Ascending aorta (tissue), 2 donors: ENCODE measurements at regions not wholly inside any gene's neighbourhood (a gene's known extent, or its start where the extent isn't known, plus 50 kb on each side); places are given as distances from the start of the nearest gene placed in this dataset.

Experiments
- DNase-seq, 2 donors: peaks; one replicate each; pipeline ENCODE4 v3.0.0-alpha.2; 2019; ENCODE audit warnings: low spot score in 2 of 2
- H3K27ac ChIP-seq, 2 donors: fragments of 200-600 bp; sonication (generic); one replicate each; pipeline ENCODE4 v1.5.1; 2016 to 2017; ENCODE audit warnings: mild to moderate bottlenecking in 1 of 2
- H3K27me3 ChIP-seq: fragments of 200-600 bp; sonication (generic); one replicate; pipeline ENCODE4 v1.5.1; 2017
- H3K36me3 ChIP-seq, 2 donors: fragments of 200-600 bp; sonication (generic); one replicate each; pipeline ENCODE4 v1.5.1; 2016
- H3K4me1 ChIP-seq, 2 donors: fragments of 200-600 bp; sonication (generic); one replicate each; pipeline ENCODE4 v1.5.1; 2016 to 2017; ENCODE audit warnings: mild to moderate bottlenecking in 1 of 2
- H3K4me3 ChIP-seq, 2 donors: fragments of 200-600 bp; sonication (generic); one replicate each; pipeline ENCODE4 v1.5.1; 2016 to 2017; ENCODE audit warnings: mild to moderate bottlenecking in 1 of 2
- H3K9me3 ChIP-seq, 2 donors: fragments of 200-600 bp; sonication (generic); one replicate each; pipeline ENCODE4 v1.5.1; 2016
- CTCF ChIP-seq, 3 experiments: fragments of 200-600 bp in 2 of 3; fragments of 450-650 bp in 1 of 3; sonication (generic) in 2 of 3; IDR thresholded peaks; one replicate each; pipeline ENCODE4 v1.5.1; 2016 to 2019; ENCODE audit warnings: antibody characterized with exemption in 3 of 3, mild to moderate bottlenecking in 1 of 3, moderate library complexity in 1 of 3
- intact Hi-C: fragments of 100-400 bp; cut with DNase I; formaldehyde crosslinking; loops from one replicate; pipeline ENCODE4 v1.15.1; 2023

- intact Hi-C loops, result no loop called here
- DNase-seq, result no peak
- Histone ChIP-seq H3K27me3 (no peaks in the 10 kb centered on the region), H3K9me3 (no peaks in the 10 kb centered on the region), H3K4me3 (no peak overlapping the region), H3K4me1 (no peaks in the 10 kb centered on the region), H3K27ac (no peak overlapping the region), H3K36me3 (no peaks in the 10 kb centered on the region)
- TF ChIP-seq CTCF (IDR thresholded peaks at IDR 0.05), result no peak
These were observed 83.3 kb upstream of the DUSP22 start for GRCh38 chr6:208938-209337.

GRCh38 chr6:209432-210103, 82.7 kb upstream of the DUSP22 start:
- H3K27me3 ChIP-seq, result no peaks in the 10 kb centered on the region
- H3K27ac ChIP-seq, result no peak overlapping the region
- no peaks in the 10 kb centered on the region for H3K4me1 ChIP-seq
- intact Hi-C loops, result no loop called here
- no peaks in the 10 kb centered on the region for H3K36me3 ChIP-seq
- no peak for TF ChIP-seq CTCF (IDR thresholded peaks at IDR 0.05)
- no peaks in the 10 kb centered on the region for H3K9me3 ChIP-seq
- DNase-seq, result no peak
- H3K4me3 ChIP-seq, result no peak overlapping the region

- Histone ChIP-seq H3K27me3 (no peaks in the 10 kb centered on the region), H3K4me3 (no peak overlapping the region), H3K9me3 (no peaks in the 10 kb centered on the region), H3K36me3 (no peaks in the 10 kb centered on the region), H3K27ac (no peak overlapping the region), H3K4me1 (no peaks in the 10 kb centered on the region)
- no peak for TF ChIP-seq CTCF (IDR thresholded peaks at IDR 0.05)
- DNase-seq, result no peak
- intact Hi-C loops, result no loop called here
These were observed 82.2 kb upstream of the DUSP22 start for GRCh38 chr6:210104-210456.

GRCh38 chr6:210778-211374, 81.4 kb upstream of the DUSP22 start:
- Histone ChIP-seq H3K4me1 (no peaks in the 10 kb centered on the region), H3K36me3 (no peaks in the 10 kb centered on the region), H3K4me3 (no peak overlapping the region), H3K9me3 (no peaks in the 10 kb centered on the region), H3K27ac (no peak overlapping the region), H3K27me3 (no peaks in the 10 kb centered on the region)
- intact Hi-C loops, result no loop called here
- DNase-seq, result no peak
- no peak for TF ChIP-seq CTCF (IDR thresholded peaks at IDR 0.05)

- Histone ChIP-seq H3K27ac (no peak overlapping the region), H3K36me3 (no peaks in the 10 kb centered on the region), H3K9me3 (no peaks in the 10 kb centered on the region), H3K4me3 (no peak overlapping the region), H3K27me3 (no peaks in the 10 kb centered on the region), H3K4me1 (no peaks in the 10 kb centered on the region)
- DNase-seq, result no peak
- no peak for TF ChIP-seq CTCF (IDR thresholded peaks at IDR 0.05)
- intact Hi-C loops, result no loop called here
These were observed 80.3 kb upstream of the DUSP22 start for GRCh38 chr6:211871-212497.
